ENCODE measurements at regions not wholly inside any gene's neighbourhood (a gene's known extent, or its start where the extent isn't known, plus 50 kb on each side); places are given as distances from the start of the nearest gene placed in this dataset.

DNA sequence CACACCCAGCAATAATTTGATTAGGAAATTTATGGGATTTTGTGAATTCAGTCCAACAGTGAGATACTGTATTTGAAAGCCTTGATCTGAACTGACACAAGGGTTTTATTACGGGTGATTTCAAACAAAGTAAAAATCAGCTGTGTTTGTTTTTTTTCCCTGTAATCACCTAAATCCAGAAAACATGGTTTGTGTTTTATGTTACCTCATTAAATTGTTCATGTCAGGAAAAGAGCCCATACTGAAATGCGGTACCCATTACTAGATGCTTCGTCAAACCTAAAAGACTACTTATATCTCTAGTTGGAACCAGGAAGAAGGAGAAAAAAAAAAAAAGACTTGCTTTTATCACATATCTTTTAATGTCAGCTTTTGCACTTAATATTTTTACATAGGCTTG is 811.9 kb upstream of the RGS18 start:
- CTCF ChIA-PET, result no interaction called here
- FAIRE-seq, result no peak
- BruUV-seq (replicated peaks), result no TSS peak

More for the DNA sequence above, 811.9 kb upstream of the RGS18 start:
- WGBS (ENCODE audit: insufficient coverage, insufficient replicate concordance, low lambda C conversion rate, missing lambda C conversion rate), result 53% methylated on average over 3 of the region's 3 CpGs
- Histone ChIP-seq H4K20me1 (ENCODE audit: control insufficient read depth, insufficient read depth) (no peaks in the 10 kb centered on the region), H3K27me3 (replicated peaks in 1 of 2; ENCODE audit: control insufficient read depth in 2 of 2, insufficient read depth in 2 of 2, low read length in 1 of 2) (no peaks in the 10 kb centered on the region), H3K9ac (ENCODE audit: control insufficient read depth, insufficient read depth, low read length) (no peak overlapping the region), H3K9me3 (replicated peaks; ENCODE audit: control insufficient read depth, insufficient read depth, low read length) (no peaks in the 10 kb centered on the region), H3K79me2 (ENCODE audit: control insufficient read depth, insufficient read depth, low read length) (no peaks in the 10 kb centered on the region), H3K36me3 (ENCODE audit: control insufficient read depth in 2 of 2, insufficient read depth in 2 of 2, low read length in 1 of 2) (no peaks in the 10 kb centered on the region), H3K27ac (ENCODE audit: control insufficient read depth, insufficient read depth) (no peak overlapping the region), H3K4me2 (ENCODE audit: control insufficient read depth, insufficient read depth) (no peak overlapping the region), H2AFZ (ENCODE audit: control insufficient read depth, low read depth, low read length) (no peak overlapping the region), H3K4me1 (ENCODE audit: control insufficient read depth, insufficient read depth, low read length) (no peaks in the 10 kb centered on the region), H3K4me3 (no peak overlapping the region)
- ChIA-PET SMC1A (ENCODE audit: uncharacterized antibody, unreplicated experiment) (no interaction called here), POLR2A (no interaction called here), RAD21 (ENCODE audit: unreplicated experiment) (no interaction called here)
- no peak for DNase-seq (ENCODE audit: low read depth, low spot score)
- no peak for TF ChIP-seq MEF2A (IDR thresholded peaks at IDR 0.05; ENCODE audit: insufficient read depth, low read depth, low read length)
- TF ChIP-seq CEBPB (IDR thresholded peaks at IDR 0.05; ENCODE audit: borderline replicate concordance in 1 of 2, low read depth in 2 of 2, low read length in 2 of 2), result no peak
- TF ChIP-seq SMAD5 (IDR thresholded peaks at IDR 0.05; ENCODE audit: low read depth), result no peak
- no peak for TF ChIP-seq POLR2AphosphoS5 (IDR thresholded peaks at IDR 0.05; ENCODE audit: low read length)
- TF ChIP-seq EP300 (IDR thresholded peaks at IDR 0.05; ENCODE audit: borderline replicate concordance in 1 of 2, control insufficient read depth in 1 of 2, low read depth in 2 of 2, low read length in 2 of 2), result no peak
- no peak for TF ChIP-seq SMARCA5 (IDR thresholded peaks at IDR 0.05)
- TF ChIP-seq, protein P1, sequence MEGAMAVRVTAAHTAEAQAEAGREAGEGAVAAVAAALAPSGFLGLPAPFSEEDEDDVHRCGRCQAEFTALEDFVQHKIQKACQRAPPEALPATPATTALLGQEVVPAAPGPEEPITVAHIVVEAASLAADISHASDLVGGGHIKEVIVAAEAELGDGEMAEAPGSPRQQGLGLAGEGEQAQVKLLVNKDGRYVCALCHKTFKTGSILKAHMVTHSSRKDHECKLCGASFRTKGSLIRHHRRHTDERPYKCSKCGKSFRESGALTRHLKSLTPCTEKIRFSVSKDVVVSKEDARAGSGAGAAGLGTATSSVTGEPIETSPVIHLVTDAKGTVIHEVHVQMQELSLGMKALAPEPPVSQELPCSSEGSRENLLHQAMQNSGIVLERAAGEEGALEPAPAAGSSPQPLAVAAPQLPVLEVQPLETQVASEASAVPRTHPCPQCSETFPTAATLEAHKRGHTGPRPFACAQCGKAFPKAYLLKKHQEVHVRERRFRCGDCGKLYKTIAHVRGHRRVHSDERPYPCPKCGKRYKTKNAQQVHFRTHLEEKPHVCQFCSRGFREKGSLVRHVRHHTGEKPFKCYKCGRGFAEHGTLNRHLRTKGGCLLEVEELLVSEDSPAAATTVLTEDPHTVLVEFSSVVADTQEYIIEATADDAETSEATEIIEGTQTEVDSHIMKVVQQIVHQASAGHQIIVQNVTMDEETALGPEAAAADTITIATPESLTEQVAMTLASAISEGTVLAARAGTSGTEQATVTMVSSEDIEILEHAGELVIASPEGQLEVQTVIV (IDR thresholded peaks at IDR 0.05; ENCODE audit: borderline replicate concordance, partially characterized antibody), result no peak
- no peak for TF ChIP-seq TARDBP (IDR thresholded peaks at IDR 0.05; ENCODE audit: borderline replicate concordance)
- TF ChIP-seq POU2F2 (IDR thresholded peaks at IDR 0.05; ENCODE audit: borderline replicate concordance, low read depth, low read length), result no peak
- no peak for TF ChIP-seq MTA2 (IDR thresholded peaks at IDR 0.05; ENCODE audit: low read depth)
- no peak for TF ChIP-seq NFXL1 (IDR thresholded peaks at IDR 0.05; ENCODE audit: borderline replicate concordance)
- no peak for TF ChIP-seq HDAC6 (IDR thresholded peaks at IDR 0.05; ENCODE audit: unreplicated experiment)
- no peak for TF ChIP-seq RCOR1 (conservative IDR thresholded peaks at IDR 0.05; ENCODE audit: low read depth, low read length)
- TF ChIP-seq CHD1 (IDR thresholded peaks at IDR 0.05; ENCODE audit: low read depth, low read length), result no peak
- no peak for TF ChIP-seq EGR1 (IDR thresholded peaks at IDR 0.05; ENCODE audit: borderline replicate concordance in 1 of 2, low read depth in 2 of 2, low read length in 2 of 2)
- no peak for TF ChIP-seq NBN (IDR thresholded peaks at IDR 0.05)
- TF ChIP-seq, protein P2, sequence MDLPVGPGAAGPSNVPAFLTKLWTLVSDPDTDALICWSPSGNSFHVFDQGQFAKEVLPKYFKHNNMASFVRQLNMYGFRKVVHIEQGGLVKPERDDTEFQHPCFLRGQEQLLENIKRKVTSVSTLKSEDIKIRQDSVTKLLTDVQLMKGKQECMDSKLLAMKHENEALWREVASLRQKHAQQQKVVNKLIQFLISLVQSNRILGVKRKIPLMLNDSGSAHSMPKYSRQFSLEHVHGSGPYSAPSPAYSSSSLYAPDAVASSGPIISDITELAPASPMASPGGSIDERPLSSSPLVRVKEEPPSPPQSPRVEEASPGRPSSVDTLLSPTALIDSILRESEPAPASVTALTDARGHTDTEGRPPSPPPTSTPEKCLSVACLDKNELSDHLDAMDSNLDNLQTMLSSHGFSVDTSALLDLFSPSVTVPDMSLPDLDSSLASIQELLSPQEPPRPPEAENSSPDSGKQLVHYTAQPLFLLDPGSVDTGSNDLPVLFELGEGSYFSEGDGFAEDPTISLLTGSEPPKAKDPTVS (IDR thresholded peaks at IDR 0.05; ENCODE audit: low read depth, low read length), result no peak
- TF ChIP-seq IKZF2 (IDR thresholded peaks at IDR 0.05), result no peak
- no peak for TF ChIP-seq CBX5 (IDR thresholded peaks at IDR 0.05; ENCODE audit: low read depth)
- TF ChIP-seq POLR2A (IDR thresholded peaks at IDR 0.05; ENCODE audit: low read depth, low read length), result no peak
- intact Hi-C loops (cut with micrococcal nuclease; ENCODE audit: unreplicated experiment) (no loop called here), in situ Hi-C loops (cut with MboI) (no loop called here)
- ATAC-seq, result no peak

Data from GM12878 (cell line).